Left hindlimb (tissue), 1 donor: ENCODE measurements at regions not wholly inside any gene's neighbourhood (a gene's known extent, or its start where the extent isn't known, plus 50 kb on each side); places are given as distances from the start of the nearest gene placed in this dataset.
"Not testable (repeated sequence)": the region's sequence is repeated elsewhere in the genome, so short reads cannot be mapped to it uniquely, and the experiment has no call there.

Experiments used
- DNase-seq: peaks from one replicate; pipeline ENCODE4 v3.0.0-alpha.2; 2018

DNA sequence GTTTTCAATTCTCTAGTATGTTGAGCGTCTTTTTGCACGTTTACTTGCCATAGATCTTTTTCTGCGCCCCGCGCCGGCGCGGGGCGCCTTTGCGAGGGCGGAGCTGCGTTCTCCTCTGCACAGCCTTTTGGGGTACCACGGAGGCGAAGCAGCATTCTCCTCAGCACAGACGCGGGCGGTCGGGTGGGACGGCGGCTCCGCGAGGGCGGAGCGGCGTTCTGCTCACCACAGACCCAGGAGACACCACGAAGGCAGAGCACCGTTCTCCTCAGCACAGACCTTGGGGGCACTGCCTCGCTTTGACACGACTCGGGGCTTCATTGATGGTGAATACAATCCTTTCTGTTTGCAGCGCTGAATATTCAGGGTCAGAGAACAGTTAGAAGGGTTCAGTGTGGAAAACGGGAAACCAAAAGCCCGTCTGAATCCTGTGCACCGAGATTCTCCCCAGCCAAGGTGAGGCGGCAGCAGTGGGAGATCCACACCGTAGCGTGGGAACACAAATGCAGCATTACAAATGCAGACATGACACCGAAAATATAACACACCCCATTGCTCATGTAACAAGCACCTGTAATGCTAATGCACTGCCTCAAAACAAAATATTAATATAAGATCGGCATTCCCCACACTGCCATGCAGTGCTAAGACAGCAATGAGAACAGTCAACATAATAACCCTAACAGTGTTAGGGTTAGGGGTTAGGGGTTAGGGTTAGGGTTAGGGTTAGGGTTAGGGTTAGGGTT, 190.7 kb upstream of the VIPR2 start:
- DNase-seq: peak; percentile 29

DNA sequence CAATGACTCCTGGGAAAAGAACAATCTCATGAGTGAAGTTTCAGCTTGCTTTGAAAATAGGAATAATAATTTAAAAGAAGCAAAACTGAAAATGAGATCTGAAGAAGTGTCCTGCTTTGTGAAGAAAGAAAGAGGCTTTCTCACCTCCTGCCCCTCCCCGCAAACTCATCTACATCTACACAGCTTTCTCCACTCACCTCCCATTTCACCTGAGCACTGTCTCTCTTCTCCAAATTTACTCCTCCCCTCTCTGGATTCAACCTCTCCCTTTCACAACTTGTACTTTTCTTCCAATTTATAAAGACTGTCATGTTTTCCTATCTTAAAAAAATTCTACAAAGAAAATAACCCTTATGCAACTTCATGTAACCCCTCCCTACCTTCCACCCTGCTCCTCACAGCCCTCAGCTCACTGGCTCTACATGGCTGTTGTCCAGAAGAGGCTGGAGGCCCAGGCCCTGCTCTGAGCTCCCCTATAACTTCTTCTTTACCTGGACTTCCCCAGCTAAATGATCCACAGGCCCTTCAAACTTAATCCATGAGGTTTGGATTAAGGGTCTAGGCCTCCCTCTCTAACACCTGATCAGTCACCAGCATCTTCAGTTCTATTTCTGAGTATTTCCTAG, 188.3 kb upstream of the VIPR2 start:
- DNase-seq: not testable (repeated sequence)

DNA sequence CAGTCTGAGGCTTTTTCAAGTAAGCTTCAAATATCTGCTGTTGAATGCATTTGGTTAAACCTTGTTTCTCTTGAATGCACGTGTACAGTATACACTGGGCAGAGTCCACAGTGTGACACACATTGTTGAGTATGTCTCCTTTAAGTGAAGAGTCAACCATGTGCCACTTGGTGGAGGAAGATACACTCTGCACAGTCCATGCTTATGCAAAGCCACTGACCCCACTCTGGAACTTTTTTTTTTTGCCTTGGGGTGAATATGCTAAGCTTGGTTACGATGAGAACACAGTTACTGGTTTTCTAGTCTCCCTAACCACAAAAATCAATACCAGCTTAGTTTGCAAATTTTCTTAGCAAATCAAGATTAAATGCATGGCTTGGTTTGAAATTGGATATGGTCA, 186.8 kb upstream of the VIPR2 start:
- no peak for DNase-seq

DNA sequence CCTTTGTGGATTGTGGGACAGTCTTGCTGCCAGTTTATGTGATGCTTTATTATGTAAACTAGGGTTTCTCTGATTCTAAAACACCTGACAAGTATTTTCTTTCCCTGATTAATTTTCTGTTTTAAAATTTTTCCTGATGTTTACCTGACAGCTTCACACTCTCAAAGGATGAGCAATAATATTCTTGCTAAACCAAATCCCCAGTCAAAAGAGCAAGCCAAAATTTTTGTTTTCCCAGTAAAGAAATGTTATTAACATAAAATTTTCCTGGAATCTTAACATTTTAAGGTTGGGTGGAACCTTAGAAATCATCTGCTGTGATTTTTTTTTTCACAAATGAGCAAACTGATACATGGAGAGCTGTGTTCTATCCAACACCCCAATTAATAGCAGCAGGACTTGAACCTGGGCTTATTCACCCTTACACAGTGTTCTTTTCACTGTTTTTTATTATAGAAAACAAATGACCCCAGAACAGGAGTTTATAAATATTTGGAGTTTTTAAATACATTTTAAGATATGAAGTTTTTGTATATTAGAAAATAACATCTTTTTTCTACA, 185.2 kb upstream of the VIPR2 start:
- no peak for DNase-seq

DNA sequence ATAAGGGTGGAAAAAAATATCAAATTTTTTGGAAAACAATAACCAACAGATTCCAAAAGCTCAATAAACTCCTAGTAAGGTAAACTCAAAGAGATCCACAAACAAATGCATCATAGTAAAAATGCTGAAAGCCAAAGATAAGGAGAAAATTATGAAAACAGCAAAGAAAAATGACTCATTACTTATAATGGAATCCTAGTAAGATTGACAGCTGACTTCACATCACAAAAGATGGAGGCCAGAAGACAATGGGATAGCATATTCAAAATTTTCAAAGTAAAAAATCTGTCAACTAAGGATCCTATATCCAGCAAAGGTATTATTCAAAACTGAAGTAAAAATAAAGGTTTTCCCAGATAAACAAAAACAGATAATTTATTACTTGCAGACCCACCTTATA, 183.4 kb upstream of the VIPR2 start:
- DNase-seq: no peak

DNA sequence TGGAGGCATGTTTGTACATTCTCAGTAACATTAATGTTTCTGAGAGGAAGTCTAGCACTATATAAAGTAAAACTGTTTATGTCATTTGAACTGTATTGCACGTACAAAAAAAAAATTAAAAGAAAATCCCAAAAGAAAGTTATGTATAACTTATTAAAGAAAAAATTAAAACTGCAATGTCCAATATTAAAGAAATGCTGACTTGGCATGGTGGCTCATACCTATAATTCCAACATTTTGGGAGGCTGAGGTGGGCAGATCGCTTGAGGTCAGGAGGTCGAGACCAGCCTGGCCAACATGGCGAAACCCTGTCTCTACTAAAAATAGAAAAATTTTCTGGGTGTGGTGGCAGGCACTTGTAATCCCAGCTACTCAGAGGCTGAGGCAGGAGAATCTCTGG, 178.7 kb upstream of the VIPR2 start:
- no peak for DNase-seq

DNA sequence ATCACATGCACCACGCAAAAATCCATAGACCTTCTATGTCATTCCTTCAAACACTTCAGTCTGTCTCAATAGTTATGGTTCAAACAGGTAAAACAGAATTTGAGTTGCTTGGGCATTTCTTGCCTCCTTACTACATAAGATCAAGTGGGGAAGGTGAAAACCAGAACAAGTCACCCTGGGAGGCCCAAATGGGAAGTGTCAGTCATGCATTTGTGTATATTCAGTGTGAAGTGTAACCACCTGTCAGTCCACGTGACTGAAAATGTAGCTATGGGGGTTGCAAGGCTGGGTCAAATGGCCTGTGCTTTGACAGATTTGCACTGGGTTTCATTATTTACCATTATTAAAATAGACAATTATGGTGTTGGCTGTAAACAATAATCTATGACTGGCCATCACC, 176.6 kb upstream of the VIPR2 start:
- DNase-seq: no peak

DNA sequence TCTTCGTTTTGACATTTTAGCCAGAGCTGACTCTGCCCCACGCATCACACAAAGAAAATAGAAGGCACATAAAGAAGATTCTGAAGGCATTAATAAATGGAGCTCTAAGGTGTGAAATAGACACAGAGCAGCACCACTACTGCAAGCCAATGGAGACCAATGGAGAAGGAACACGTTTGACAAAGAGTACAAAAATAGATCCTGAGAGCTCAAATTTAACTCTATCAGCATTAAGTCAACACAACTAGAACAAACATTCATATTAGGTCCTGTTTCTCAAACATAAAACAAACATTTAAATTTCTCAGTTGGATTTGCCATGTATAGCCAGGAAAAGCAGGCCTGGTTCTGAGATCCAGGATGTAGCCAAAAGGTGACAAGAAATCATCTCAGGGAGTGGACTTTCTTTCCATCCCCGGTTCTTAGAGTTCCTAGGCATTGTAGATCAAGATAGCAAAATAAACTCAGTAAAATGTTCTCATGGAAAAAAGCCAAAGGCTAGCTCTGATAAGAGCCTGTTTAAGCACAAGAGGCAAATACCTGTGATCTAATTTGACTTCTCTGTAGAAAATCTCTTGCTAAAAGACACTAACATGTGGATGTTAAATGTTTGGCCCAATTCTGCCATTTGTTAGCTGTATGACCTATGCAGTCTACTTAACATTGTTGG, 174.2 kb upstream of the VIPR2 start:
- no peak for DNase-seq

DNA sequence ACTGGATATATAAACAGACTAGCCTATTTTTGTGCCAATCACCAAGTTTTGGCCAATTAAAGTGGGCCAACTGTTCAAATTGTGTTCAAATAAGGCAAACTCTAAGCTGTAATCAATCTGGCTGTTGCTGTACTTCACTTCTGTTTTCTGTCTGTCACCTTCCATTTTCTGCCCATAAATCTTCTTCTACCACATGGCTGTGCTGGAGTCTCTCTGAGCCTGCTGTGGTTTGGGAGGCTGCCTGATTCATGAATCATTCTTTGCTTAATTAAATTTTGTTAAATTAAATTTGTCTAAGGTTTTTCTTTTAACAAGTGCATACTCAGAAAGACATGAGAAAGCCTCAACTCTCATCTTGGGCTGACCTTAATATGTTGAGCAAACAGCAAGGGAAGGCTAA, 172.6 kb upstream of the VIPR2 start:
- DNase-seq: no peak

DNA sequence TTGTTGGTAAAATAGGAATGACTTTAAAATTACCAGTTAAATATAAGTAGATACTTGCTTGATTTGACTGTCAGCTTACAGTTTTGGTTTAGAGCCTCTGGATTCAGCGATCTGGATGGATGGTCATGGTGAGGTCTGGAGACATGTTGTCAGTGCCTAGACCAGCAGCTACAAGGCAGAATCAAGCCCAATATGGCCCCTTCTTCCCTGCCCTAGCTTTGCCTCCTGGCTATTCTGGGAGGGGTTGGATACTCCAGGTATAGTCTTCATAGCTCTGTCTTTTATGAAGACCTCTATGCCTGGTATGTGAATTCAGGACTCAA, 166.5 kb upstream of the VIPR2 start:
- DNase-seq: no peak

DNA sequence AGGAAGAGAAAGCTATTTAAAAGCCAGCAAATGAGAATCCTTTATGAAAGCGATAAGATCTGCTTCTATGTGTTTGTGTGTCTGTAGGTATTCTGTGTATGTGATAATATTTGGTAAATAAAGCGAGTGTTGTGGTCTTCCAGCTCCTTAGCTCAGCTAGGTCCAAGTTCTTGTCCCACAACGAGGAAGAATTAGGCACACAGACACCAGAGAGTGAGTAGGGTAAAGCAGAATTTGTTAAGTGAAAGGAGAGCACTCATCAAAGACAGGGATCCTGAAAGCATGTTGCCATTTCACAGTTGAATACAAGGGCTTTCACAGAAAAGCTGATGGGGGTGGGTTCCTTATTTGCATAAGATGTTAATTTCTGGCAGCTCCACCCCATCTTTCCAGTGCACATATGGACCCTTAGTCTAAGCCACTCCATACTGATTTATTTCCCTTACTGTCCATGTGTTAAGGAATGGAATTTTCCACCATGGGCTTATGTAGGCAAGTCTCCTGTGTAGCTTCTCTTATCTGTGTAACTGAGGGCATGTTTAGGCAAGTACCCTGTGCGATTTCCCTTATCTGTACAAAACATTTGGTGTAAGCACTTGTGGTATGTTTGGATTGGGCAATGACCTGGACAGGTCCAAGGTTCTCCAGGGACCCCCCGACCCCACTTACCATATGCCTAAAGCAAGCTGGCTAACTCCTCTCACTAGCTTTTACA, 165.9 kb upstream of the VIPR2 start:
- no peak for DNase-seq

DNA sequence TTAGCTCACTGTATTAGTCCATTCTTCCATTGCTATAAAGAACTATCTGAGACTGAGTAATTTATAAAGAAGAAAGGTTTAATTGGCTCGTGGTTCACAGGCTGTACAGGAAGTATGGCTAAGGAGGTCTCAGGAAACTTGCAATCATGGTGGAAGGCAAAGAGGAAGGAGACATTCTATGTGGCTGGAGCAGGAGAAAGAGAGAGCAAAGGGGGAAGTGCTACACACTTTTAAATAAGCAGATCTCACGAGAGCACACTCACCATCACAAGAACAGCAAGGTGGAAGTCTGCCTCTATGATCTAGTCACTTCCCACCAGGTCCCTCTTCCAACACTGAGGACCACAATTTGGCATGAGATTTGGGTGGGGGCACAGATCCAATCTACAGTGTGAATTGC, 164.5 kb upstream of the VIPR2 start:
- not testable (repeated sequence) for DNase-seq

DNA sequence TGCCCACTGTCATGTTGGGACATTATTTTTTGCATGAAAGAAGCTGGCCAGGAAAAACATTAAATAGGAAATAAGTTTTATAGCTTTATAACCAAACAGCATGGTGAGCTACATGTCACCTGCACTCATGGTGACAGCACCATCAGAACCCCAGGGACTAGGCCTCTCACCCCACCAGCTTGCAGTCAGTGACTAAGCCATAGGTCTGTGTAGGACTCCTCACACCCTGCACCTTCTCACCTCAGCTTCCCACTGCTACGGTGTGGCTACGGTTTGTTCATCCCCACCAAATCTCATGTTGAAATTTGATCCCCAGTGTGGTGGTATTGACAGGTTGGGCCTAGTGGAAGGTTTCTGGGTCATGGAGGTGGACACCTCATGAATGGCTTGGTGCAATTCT, 161.3 kb upstream of the VIPR2 start:
- DNase-seq: no peak

DNA sequence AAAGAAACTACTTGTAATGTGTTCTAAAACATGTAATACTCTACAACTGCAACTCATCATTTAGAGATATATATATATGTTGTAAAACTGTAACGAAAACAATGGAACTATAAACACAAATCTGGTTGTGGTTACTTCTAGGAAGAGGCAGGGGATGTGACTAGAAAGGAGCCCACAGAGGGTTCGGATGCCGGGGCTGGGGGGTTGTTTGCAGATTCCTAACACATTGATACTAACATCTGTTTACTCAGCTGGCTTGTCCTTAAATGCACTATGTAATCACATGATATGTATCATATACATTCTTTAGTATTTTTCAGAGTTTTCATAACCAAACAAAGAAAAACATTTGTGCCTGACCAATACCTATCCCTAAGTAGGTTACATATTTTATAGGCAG, 160.5 kb upstream of the VIPR2 start:
- DNase-seq: not testable (repeated sequence)

DNA sequence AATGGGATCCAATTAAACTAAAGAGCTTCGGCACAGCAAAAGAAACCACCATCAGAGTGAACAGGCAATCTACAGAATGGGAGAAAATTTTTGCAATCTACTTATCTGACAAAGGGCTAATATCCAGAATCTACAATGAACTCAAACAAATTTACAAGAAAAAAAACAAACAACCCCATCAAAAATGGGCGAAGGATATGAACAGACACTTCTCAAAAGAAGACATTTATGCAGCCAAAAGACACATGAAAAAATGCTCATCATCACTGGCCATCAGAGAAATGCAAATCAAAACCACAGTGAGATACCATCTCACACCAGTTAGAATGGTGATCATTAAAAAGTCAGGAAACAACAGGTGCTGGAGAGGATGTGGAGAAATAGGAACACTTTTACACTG, 158.8 kb upstream of the VIPR2 start:
- DNase-seq: not testable (repeated sequence)

DNA sequence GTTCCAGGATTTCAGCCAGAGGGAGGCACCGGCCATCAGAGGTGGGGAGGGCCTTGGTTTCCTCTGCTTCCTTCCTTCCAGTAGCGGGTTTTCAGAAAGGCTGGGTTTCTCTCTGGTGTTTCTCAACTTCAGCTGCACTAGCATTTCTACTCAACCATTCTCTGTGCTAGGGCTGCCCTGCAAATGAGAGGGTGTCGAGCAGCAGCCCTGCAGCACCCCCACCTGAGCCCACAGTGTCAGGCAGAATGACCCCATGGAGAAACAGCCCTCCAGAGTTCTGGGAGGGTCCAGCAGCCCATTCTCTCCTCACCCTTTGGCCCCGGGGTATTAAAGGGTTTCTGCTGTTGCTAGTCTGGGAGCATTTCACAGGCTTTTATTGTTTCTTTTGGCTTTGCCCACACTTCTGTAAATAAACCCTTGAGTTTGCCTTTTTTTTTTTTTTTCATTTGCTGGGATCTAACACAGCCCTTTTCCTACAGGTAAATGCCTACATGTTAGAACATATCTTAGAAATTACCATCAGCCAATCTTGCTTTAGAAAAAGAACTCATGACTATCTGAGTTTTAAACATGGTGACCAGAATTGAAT, 151.5 kb upstream of the VIPR2 start:
- DNase-seq: no peak

DNA sequence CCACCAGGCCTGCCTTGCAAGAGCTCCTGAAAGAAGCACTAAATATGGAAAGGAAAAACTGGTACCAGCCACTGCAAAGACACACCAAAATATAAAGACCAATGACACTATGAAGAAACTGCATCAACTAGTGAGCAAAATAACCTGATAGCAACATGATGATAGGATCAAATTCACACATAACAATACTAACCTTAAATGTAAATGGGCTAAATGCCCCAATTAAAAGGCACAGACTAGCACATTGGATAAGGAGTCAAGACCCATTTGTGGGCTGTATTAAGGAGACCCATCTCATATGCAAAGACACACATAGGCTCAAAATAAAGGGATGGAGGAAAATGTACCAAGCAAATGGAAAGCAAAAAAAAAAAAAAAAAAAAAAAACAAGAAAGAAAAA, 141.8 kb upstream of the VIPR2 start:
- DNase-seq: not testable (repeated sequence)

DNA sequence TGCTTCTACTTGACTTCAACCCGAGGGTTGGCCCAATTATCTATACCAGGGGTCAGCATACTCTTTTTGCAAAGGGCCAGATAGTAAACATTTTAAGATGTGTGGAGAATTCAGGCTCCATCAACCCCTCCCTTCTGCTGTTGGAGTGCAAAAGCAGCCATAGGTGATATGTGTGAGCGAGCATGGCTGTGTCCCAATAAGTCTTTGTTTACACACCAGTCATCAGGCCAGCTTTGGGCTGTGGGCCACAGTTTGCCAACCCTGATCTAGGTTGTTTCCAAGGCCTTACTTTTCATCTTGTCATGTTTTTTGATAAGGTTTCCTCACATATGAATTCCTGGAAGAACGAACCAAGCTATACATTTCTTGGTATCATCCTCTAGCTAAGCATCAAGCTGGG, 136.9 kb upstream of the VIPR2 start:
- DNase-seq: no peak

DNA sequence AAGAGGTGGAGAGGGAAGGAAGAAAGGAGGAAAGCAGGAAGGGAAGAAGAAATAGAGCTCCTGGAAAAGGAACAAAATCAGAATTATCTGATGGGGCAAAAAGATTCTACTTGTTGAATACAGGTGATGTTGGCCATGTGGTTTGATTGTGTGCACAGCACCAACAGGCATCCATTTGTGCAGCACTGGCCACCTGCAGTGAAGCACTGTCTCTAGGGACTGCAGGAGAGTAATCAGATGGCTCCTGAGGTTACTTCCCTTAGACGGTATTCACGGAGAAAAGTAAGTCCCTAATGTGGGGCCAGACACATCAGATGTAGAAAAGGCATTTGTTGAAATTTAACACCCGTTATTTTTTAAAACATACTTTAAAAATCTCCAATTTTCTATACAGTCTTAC, 135.3 kb upstream of the VIPR2 start:
- no peak for DNase-seq

DNA sequence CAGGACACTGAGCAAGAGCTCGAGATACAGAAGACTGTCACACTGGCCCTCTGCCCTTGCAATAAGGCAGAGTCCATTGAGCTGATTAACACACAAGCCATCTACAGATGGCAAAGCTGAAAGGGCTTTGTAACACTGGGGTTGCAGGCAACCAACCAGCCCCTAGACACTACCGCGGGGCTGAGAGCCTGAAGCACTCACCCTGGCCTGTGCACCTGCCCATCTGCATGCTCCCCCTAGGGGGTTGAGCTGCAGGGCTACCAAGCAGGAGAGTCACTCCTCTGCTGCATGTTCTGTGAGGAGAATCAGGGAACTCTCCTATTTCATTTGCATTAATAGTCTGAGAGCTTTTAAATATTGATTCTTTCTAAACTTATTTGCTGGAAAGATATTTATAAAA, 128.1 kb upstream of the VIPR2 start:
- no peak for DNase-seq

DNA sequence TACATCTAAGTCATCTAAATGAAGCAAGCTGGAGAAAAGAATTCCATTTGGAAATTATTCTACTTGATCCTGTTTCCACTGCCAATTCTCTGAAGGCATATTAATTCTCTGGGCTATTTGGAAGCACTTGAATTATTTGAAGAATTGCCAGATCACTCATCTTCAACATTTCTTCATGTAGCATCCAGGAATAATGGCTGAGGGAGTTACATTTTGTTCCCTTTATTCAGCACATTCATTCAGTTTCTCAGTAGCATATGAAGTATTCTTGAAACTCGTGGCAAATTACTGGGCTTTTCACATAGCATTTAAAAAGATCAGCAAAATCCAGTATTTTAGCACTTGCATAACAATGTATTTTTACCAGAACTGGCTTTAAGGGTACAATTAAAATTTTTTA, 127.1 kb upstream of the VIPR2 start:
- no peak for DNase-seq

DNA sequence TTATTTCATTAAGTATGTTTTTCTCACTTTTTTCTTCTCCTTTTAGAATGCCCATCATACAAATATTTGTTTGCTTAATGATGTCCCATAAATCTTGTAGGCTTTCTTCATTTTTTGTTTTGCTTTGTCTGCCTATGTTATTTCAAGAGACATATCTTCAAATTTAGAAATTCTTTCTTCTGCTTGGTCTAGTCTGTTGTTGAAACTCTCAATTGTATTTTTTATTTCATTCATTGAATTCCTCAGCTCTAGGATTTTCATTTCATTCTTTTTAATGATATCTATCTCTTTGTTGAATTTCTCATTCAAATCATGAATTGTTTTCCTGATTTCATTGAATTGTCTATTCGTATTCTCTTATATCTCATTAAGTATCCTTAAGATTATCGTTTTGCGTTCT, 125.1 kb upstream of the VIPR2 start:
- DNase-seq: no peak

DNA sequence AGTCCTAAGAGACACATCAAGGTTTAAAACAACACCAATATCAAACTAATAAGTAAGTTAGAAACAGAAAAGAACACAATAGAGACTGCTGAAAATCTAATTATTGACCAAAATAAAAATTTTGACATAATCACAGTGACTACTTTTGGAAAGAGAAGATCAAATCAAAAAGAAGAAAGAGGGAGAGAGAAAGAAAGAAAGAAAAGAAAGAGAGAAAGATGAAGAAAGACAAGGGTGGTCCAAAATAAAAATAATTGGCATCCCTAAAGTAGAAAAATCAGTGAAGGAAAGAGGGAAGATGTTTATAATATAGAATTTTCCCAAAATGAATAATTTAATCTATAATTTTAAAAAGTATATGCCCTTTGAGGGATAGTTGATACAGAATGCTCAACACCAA, 118.8 kb upstream of the VIPR2 start:
- no peak for DNase-seq
